ENCODE measurements at regions not wholly inside any gene's neighbourhood (a gene's known extent, or its start where the extent isn't known, plus 50 kb on each side); places are given as distances from the start of the nearest gene placed in this dataset.

GRCh38 chr14:22010545-22011252, 337.1 kb upstream of the OR4E1 start:
- H3F3A ChIP-seq (ENCODE audit: low read depth): peaks cover 5% of the 10 kb centered on the region; the same call in 1 of the 2 replicates
- H2AFZ ChIP-seq (ENCODE audit: low read length): no peak overlapping the region
- H3K4me3 ChIP-seq (ENCODE audit: low read length, poor library complexity, severe bottlenecking): no peak overlapping the region
- H3K9ac ChIP-seq (ENCODE audit: low read depth, low read length, poor library complexity, severe bottlenecking): no peak overlapping the region
- H3K9me2 ChIP-seq (replicated peaks; ENCODE audit: low read depth, low read length): no peaks in the 10 kb centered on the region
- H4K20me1 ChIP-seq (ENCODE audit: insufficient read depth, low read length, poor library complexity, severe bottlenecking): no peaks in the 10 kb centered on the region
- TF ChIP-seq EZH2phosphoT487 (IDR thresholded peaks at IDR 0.05; ENCODE audit: borderline replicate concordance): no peak
- no peak for TF ChIP-seq CTCF (conservative IDR thresholded peaks at IDR 0.05; ENCODE audit: low read length)
- peaks cover 26% of the 10 kb centered on the region for H3K4me1 ChIP-seq (ENCODE audit: insufficient read depth, low read length, poor library complexity, severe bottlenecking)
- H3K4me2 ChIP-seq (ENCODE audit: low read depth, low read length, poor library complexity, severe bottlenecking): no peak overlapping the region
- H3K79me2 ChIP-seq (ENCODE audit: insufficient read depth, low read length): no peaks in the 10 kb centered on the region
- H3K27me3 ChIP-seq (ENCODE audit: insufficient read depth, low read length, poor library complexity, severe bottlenecking): no peaks in the 10 kb centered on the region
- H3K36me3 ChIP-seq (ENCODE audit: insufficient read depth, low read length): no peaks in the 10 kb centered on the region
- no peaks in the 10 kb centered on the region for H3K9me3 ChIP-seq (ENCODE audit: insufficient read depth, low read depth, low read length)

GRCh38 chr14:22008766-22009165, 335.1 kb upstream of the OR4E1 start:
- H3K36me3 ChIP-seq (ENCODE audit: insufficient read depth, low read length): no peaks in the 10 kb centered on the region
- H3K9ac ChIP-seq (ENCODE audit: low read depth, low read length, poor library complexity, severe bottlenecking): no peak overlapping the region
- no peak overlapping the region for H2AFZ ChIP-seq (ENCODE audit: low read length)
- no peaks in the 10 kb centered on the region for H3K9me2 ChIP-seq (replicated peaks; ENCODE audit: low read depth, low read length)
- H3K4me2 ChIP-seq (ENCODE audit: low read depth, low read length, poor library complexity, severe bottlenecking): no peak overlapping the region
- H3K4me3 ChIP-seq (ENCODE audit: low read length, poor library complexity, severe bottlenecking): no peak overlapping the region
- no peaks in the 10 kb centered on the region for H3K27me3 ChIP-seq (ENCODE audit: insufficient read depth, low read length, poor library complexity, severe bottlenecking)
- H3K4me1 ChIP-seq (ENCODE audit: insufficient read depth, low read length, poor library complexity, severe bottlenecking): peaks cover 34% of the 10 kb centered on the region
- H3F3A ChIP-seq (ENCODE audit: low read depth): peaks cover 5% of the 10 kb centered on the region; the same call in 1 of the 2 replicates
- no peaks in the 10 kb centered on the region for H3K9me3 ChIP-seq (ENCODE audit: insufficient read depth, low read depth, low read length)
- peaks cover 9% of the 10 kb centered on the region for H3K79me2 ChIP-seq (ENCODE audit: insufficient read depth, low read length)
- H4K20me1 ChIP-seq (ENCODE audit: insufficient read depth, low read length, poor library complexity, severe bottlenecking): no peaks in the 10 kb centered on the region
- TF ChIP-seq CTCF (conservative IDR thresholded peaks at IDR 0.05; ENCODE audit: low read length): no peak
- TF ChIP-seq EZH2phosphoT487 (IDR thresholded peaks at IDR 0.05; ENCODE audit: borderline replicate concordance): no peak

GRCh38 chr14:22007784-22008412, 334.3 kb upstream of the OR4E1 start:
- TF ChIP-seq CTCF (conservative IDR thresholded peaks at IDR 0.05; ENCODE audit: low read length): no peak
- no peak for TF ChIP-seq EZH2phosphoT487 (IDR thresholded peaks at IDR 0.05; ENCODE audit: borderline replicate concordance)
- H3F3A ChIP-seq (ENCODE audit: low read depth): peaks cover 5% of the 10 kb centered on the region; the same call in 1 of the 2 replicates

More at GRCh38 chr14:22007784-22008412, 334.3 kb upstream of the OR4E1 start:
- H3K4me2 ChIP-seq (ENCODE audit: low read depth, low read length, poor library complexity, severe bottlenecking): peak overlapping the region; percentile 3
- H3K79me2 ChIP-seq (ENCODE audit: insufficient read depth, low read length): peaks cover 18% of the 10 kb centered on the region
- no peaks in the 10 kb centered on the region for H3K36me3 ChIP-seq (ENCODE audit: insufficient read depth, low read length)
- H3K9ac ChIP-seq (ENCODE audit: low read depth, low read length, poor library complexity, severe bottlenecking): no peak overlapping the region
- H3K9me3 ChIP-seq (ENCODE audit: insufficient read depth, low read depth, low read length): no peaks in the 10 kb centered on the region
- H3K9me2 ChIP-seq (replicated peaks; ENCODE audit: low read depth, low read length): no peaks in the 10 kb centered on the region
- H3K4me1 ChIP-seq (ENCODE audit: insufficient read depth, low read length, poor library complexity, severe bottlenecking): peaks cover 43% of the 10 kb centered on the region
- H3K4me3 ChIP-seq (ENCODE audit: low read length, poor library complexity, severe bottlenecking): no peak overlapping the region
- H4K20me1 ChIP-seq (ENCODE audit: insufficient read depth, low read length, poor library complexity, severe bottlenecking): no peaks in the 10 kb centered on the region
- H2AFZ ChIP-seq (ENCODE audit: low read length): no peak overlapping the region
- H3K27me3 ChIP-seq (ENCODE audit: insufficient read depth, low read length, poor library complexity, severe bottlenecking): no peaks in the 10 kb centered on the region

All from Loucy (cell line).